Esophagus muscularis mucosa (tissue), 4 donors: ENCODE measurements at regions not wholly inside any gene's neighbourhood (a gene's known extent, or its start where the extent isn't known, plus 50 kb on each side); places are given as distances from the start of the nearest gene placed in this dataset.

ENCODE experiments used
- DNase-seq: peaks from one replicate; pipeline ENCODE4 v3.0.0-alpha.2; 2017; ENCODE audit errors: extremely low spot score
- H3K27ac ChIP-seq, 4 donors: fragments of 200-600 bp; sonication (generic); replicated peaks in 1 of 4; 1 replicate in 3 of 4; 2 replicates in 1 of 4; pipeline ENCODE4 v1.5.1; 2016 to 2019; ENCODE audit warnings: mild to moderate bottlenecking in 1 of 4
- H3K27me3 ChIP-seq, 4 donors: fragments of 200-600 bp; sonication (generic); one replicate each; pipeline versions ENCODE4 v1.5.1 to v1.6.0; 2016 to 2019
- H3K36me3 ChIP-seq, 4 donors: fragments of 200-600 bp; sonication (generic); one replicate each; pipeline ENCODE4 v1.5.1; 2016 to 2019
- H3K4me1 ChIP-seq, 4 donors: fragments of 200-600 bp; sonication (generic); one replicate each; pipeline ENCODE4 v1.5.1; 2016 to 2019
- H3K4me3 ChIP-seq, 4 donors: fragments of 200-600 bp; sonication (generic); 1 replicate in 2 of 4; 2 replicates in 2 of 4; pipeline ENCODE4 v1.5.1; 2016 to 2019; ENCODE audit warnings: mild to moderate bottlenecking in 4 of 4, moderate library complexity in 1 of 4
- H3K9me3 ChIP-seq, 4 donors: fragments of 200-600 bp; sonication (generic); 1 replicate in 3 of 4; 2 replicates in 1 of 4; pipeline ENCODE4 v1.5.1; 2016 to 2019
- EP300 ChIP-seq: sonication (generic); formaldehyde crosslinking; IDR thresholded peaks from one replicate; pipeline ENCODE4 v1.6.1; 2017; ENCODE audit warnings: antibody characterized with exemption
- POLR2A ChIP-seq: fragments of 450-650 bp; IDR thresholded peaks from one replicate; pipeline ENCODE4 v1.6.1; 2017; ENCODE audit warnings: antibody characterized with exemption, moderate library complexity, mild to moderate bottlenecking, low read depth
- POLR2AphosphoS5 ChIP-seq, 2 donors: sonication (generic); formaldehyde crosslinking; IDR thresholded peaks; one replicate each; pipeline ENCODE4 v1.6.1; 2017; ENCODE audit warnings: antibody characterized with exemption in 2 of 2
- WGBS: methylation state at CpG from one replicate; pipeline ENCODE4 v1.1.5; 2018; 5-methylcytosine and 5-hydroxymethylcytosine counted together
- intact Hi-C: fragments of 100-400 bp; cut with DNase I; formaldehyde crosslinking; loops from one replicate; pipeline ENCODE4 v1.15.1; 2023
- TF ChIP-seq, protein P1 (sequence below), 3 experiments: fragments of 200-600 bp in 2 of 3; fragments of 450-650 bp in 1 of 3; sonication (generic) in 2 of 3; IDR thresholded peaks; one replicate each; pipeline ENCODE4 v1.5.1; 2017 to 2019; ENCODE audit warnings: antibody characterized with exemption in 3 of 3, mild to moderate bottlenecking in 2 of 3, moderate library complexity in 1 of 3

DNA sequence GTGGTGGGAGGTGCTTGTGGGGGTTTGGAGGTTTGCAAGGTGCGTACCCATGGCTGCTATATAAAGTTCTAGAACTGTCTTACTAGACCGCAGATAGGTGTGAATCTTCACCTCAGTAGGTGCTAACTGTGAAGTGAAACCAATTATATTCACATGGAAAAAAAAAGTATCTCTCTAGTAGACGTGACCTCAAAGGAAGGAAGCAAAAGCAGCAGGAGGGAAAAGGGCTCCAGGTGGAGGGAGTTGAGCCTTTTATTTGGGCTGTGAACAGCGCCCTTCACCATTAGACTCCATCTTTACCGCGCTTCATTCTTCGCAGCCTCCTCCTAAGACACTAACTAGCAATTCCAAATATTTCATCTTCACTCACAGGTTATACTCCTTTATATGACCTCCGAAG, 129.8 kb downstream of the TBX19 start:
- intact Hi-C loops = no loop called here
- Histone ChIP-seq H3K4me3 (no peak overlapping the region), H3K9me3 (peaks cover 0 to 3% (median 0%) of the 10 kb centered on the region in 4 donors), H3K4me1 (peaks cover 0 to 4% (median 0%) of the 10 kb centered on the region in 4 donors), H3K27me3 (no peaks in the 10 kb centered on the region), H3K27ac (no peak overlapping the region), H3K36me3 (no peaks in the 10 kb centered on the region)
- peak; percentile 72 for DNase-seq
- 94% methylated on average over 8 of the region's 8 CpGs for WGBS
- TF ChIP-seq EP300 (no peak), POLR2AphosphoS5 (IDR thresholded peaks at IDR 0.05) (no peak), POLR2A (no peak)
- TF ChIP-seq, protein P1, sequence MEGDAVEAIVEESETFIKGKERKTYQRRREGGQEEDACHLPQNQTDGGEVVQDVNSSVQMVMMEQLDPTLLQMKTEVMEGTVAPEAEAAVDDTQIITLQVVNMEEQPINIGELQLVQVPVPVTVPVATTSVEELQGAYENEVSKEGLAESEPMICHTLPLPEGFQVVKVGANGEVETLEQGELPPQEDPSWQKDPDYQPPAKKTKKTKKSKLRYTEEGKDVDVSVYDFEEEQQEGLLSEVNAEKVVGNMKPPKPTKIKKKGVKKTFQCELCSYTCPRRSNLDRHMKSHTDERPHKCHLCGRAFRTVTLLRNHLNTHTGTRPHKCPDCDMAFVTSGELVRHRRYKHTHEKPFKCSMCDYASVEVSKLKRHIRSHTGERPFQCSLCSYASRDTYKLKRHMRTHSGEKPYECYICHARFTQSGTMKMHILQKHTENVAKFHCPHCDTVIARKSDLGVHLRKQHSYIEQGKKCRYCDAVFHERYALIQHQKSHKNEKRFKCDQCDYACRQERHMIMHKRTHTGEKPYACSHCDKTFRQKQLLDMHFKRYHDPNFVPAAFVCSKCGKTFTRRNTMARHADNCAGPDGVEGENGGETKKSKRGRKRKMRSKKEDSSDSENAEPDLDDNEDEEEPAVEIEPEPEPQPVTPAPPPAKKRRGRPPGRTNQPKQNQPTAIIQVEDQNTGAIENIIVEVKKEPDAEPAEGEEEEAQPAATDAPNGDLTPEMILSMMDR (IDR thresholded peaks at IDR 0.05) = no peak

DNA sequence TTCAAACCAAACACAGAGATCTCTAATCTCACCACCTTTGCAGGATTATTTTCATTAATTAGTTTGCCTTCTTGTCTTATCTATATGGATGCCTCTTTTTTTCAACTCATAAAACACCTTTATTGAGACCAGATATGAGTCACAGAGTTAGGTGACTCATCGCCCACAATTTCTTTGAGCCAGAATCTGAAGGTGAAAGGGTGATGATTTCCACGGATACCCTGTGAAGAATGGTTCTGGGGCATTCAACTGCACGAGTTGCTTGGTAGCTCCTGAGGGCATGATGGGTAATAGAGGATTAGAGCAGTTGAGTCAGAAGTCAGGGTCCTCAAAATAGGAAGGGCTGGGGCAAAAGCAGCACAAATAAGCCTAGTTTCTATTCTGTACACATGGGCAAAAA, 128.2 kb downstream of the TBX19 start:
- no peak overlapping the region for H3K4me3 ChIP-seq
- no peaks in the 10 kb centered on the region for H3K27me3 ChIP-seq
- H3K9me3 ChIP-seq = peaks cover 0 to 3% (median 0%) of the 10 kb centered on the region in 4 donors
- H3K36me3 ChIP-seq = no peaks in the 10 kb centered on the region
- peaks cover 0 to 4% (median 0%) of the 10 kb centered on the region in 4 donors for H3K4me1 ChIP-seq
- H3K27ac ChIP-seq = no peak overlapping the region
- TF ChIP-seq EP300 = no peak
- no peak for TF ChIP-seq POLR2AphosphoS5 (IDR thresholded peaks at IDR 0.05)
- TF ChIP-seq, protein P1 (IDR thresholded peaks at IDR 0.05) = no peak
- TF ChIP-seq POLR2A = no peak
- DNase-seq = peak; percentile 57
- 57% methylated on average over 3 of the region's 3 CpGs for WGBS
- intact Hi-C loops = no loop called here

DNA sequence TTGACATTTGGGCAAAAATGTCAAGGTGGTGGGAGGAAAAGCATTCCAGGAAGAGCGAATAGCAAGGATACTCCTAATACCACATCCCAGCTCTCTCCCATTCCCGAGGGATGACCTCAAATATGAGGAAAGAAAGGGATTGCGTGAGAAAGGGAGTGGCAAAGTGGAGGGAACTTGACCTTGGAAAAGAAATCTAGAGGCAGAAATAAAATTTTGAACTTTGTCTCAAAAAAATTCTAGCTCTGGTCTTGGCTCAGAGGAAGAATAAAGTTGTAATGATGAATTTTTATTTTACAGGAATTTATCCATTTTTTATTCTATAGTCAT, 127.8 kb downstream of the TBX19 start:
- H3K4me1 ChIP-seq = peaks cover 0 to 4% (median 0%) of the 10 kb centered on the region in 4 donors
- DNase-seq = peak; percentile 31
- H3K9me3 ChIP-seq = peaks cover 0 to 3% (median 0%) of the 10 kb centered on the region in 4 donors
- H3K27me3 ChIP-seq = no peaks in the 10 kb centered on the region
- H3K27ac ChIP-seq = no peak overlapping the region
- 75% methylated on average over 3 of the region's 3 CpGs for WGBS
- intact Hi-C loops = no loop called here
- no peak overlapping the region for H3K4me3 ChIP-seq
- no peak for TF ChIP-seq POLR2AphosphoS5 (IDR thresholded peaks at IDR 0.05)
- no peak for TF ChIP-seq POLR2A
- TF ChIP-seq, protein P1 (IDR thresholded peaks at IDR 0.05) = no peak
- TF ChIP-seq EP300 = no peak
- no peaks in the 10 kb centered on the region for H3K36me3 ChIP-seq

DNA sequence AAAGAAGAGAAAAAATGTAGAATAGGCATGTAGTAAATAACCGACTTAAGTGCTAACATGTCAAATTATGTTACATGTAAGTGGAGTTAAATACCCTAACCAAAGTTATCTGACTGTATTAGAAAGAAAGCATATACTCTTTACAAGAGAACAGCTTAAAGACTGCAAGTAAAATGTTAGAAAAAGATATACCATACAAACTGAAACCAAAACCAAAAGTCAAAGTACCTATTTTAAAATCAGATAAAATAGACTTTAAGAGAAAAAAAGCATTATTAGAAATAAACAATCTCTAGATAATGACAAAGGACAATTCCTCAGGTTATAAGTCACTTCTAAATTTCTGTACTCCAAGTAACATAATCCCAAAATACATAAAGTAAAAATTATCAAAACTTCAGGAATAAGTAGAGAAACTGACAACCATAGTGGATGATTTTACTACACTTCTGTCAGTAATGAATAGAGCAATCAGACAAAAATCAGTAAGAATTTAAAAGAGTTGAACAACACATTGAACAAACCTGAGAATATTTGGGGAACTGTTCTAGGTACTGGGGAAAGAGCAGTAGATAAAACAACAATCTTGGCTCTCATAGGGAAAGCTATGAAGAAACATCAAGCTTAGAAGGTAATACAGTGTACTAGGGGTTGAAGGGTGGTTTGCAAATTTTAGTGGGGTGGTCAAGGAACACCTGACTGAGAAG, 127.3 kb downstream of the TBX19 start:
- WGBS = 79% methylated on average over 1 of the region's 1 CpG
- Histone ChIP-seq H3K27me3 (no peaks in the 10 kb centered on the region), H3K36me3 (no peaks in the 10 kb centered on the region), H3K4me1 (peaks cover 0 to 4% (median 0%) of the 10 kb centered on the region in 4 donors), H3K9me3 (peaks cover 0 to 3% (median 0%) of the 10 kb centered on the region in 4 donors), H3K27ac (no peak overlapping the region), H3K4me3 (no peak overlapping the region)
- intact Hi-C loops = no loop called here
- TF ChIP-seq EP300 (no peak), POLR2AphosphoS5 (IDR thresholded peaks at IDR 0.05) (no peak), POLR2A (no peak)
- TF ChIP-seq, protein P1 (IDR thresholded peaks at IDR 0.05) = no peak
- no peak for DNase-seq
